M059J (cell line): ENCODE measurements at regions not wholly inside any gene's neighbourhood (a gene's known extent, or its start where the extent isn't known, plus 50 kb on each side); places are given as distances from the start of the nearest gene placed in this dataset.

Experiments
- DNase-seq: peaks from one replicate; pipeline ENCODE4 v3.0.0-alpha.2; 2012; ENCODE audit warnings: low read depth

DNA sequence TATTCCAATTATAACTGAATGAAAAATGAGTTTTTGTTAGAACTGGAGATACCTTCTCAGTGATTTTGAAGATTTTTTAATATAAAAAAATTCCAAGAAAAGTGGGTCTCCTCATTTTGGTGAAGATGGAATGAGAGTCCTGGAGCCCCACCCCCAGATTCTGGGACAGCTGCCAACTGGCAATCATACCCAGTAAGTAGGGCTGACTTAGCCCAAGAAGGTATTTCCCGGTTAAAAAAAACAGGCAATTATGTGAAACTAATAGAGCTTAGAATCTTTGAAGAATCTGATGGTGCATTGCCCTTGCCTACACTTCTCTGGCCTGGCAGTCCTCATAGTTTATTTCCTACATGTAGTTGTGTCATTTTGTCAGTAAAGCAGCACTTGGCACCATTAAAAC is 52.8 kb upstream of the VWDE start:
- DNase-seq, result peak; percentile 32

DNA sequence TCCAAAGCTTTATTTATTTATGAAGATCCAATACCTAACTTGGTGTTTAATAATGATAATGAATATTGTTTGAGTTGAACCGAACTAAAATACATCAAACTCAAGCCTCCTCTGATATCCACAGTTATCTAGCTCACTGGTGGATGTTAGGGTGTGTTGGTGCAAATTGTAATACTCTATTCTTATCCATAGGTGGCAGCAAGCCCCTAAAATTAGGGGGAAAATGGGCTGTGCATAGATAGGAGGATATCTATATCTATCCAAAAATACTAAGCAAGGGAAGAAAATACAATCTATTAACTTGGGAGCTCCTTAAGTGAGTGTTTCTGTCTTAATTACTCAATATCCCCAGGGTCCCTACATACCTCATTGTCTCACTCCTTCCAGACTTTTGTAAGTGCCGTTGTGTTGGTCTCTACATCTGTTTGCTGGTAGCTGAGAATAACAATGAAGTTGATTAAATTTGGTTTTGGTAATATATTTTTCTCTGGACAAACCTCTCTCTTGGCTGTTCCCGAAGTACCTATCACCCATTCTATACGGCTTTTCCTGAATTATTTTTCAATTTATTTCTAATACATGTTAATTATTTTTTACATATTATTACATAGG is 55.0 kb upstream of the VWDE start:
- peak; percentile 59 for DNase-seq

DNA sequence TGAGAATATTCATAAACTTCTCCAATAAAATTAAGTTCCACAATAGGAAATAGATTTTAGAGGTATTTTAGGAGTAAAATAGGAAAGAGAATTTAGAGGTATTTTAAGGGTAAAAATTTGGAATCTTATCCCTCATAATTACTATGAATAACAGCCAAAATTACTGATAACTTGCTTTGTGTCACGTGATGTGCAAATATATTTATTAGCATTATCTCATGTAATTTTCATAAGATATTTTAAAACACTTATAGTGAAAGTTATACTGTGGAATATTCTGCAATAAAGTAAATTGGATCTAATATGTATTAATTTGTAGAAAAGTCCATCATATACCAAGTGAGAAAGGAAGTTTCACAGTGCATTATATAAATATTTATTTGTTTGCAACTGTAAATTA is 64.2 kb upstream of the VWDE start:
- DNase-seq, result no peak

DNA sequence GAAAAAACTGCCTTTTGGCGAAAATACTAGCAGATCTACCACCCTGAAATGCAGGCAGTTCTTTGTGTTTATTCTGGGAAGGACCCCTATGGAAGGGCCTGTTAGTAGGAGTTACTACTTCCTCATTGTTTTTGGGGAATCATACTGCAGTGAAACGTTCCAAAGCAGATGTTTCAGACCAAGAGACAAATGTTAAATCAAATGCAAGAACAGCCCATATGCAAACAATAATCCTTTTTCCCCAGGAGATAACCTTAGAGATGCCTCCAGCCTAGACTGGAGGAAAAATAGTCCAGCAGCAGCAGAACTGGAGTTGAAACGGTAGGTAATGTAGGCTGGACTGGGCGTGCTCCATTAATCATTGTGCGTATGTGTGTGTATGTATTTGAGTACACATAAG is 65.9 kb upstream of the VWDE start:
- DNase-seq, result no peak

DNA sequence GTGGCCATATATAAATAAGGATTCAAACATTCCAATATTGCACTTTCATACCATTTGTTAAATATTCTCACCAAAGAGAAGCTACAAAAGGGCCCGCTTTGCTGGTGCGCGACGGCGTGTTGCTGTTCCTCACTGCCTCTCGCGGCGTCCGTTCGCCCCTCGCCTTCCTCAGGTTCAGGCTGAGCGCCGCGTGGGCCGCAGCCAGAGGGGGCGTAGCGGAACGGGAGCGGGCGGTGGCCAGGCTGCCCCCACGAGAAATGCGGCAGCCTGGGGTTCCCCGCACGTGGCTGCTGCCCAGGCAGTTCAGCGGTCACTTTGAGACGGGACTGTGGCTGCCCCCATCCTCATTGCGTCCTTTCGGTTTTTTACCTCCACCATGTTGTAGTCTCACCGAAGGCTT is 67.3 kb upstream of the VWDE start:
- DNase-seq, result no peak

DNA sequence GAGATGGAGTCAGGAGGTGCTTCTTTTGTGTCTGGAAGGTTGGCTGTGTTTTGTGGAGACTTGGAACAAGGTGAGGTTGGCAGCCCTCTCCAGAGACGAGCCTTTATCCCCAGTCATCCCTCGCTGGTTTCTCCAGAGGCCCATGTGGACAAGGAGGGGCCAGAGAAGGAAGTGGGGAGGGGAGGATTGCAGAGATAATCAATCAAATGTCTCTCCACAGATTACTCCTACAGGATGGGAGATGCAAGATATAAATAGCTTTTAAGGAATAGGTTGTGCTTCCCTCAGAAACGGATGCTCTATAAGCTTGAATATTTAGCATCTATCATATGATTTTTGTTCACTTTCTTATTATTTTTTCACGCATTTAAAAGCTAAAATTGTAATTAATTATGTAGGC is 70.4 kb upstream of the VWDE start:
- no peak for DNase-seq

DNA sequence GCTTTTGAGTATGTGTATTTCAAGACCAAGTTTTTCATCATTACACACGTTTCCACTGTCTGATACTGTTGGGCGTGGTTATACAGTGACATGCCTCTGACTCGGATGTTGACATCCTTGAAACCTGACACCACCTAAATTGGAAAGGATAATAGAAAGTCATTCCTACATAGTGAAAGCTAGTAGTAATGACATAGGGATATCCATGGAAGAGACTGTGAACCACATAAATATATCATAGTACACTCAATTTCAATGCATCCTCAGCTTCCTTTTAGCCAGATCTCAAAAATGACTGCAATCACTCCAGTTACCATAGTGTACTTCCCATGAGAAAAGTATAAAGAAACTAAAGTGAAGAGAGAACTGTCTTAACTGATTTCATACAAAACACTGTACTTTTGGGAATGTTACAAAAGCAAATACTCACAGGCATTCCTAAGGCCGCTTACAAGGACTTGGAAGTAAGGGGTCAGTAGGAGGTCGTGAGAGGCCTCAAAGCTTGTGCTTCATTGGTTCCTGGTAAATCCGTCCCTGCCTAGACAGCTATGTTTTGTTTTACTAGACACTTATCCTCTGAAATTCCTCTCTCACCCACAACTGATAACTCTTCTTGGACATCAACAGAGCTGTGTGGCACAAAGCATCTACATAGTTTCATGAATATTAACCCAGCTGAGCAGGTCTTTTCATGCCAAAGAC is 71.8 kb upstream of the VWDE start:
- DNase-seq, result peak; percentile 36

DNA sequence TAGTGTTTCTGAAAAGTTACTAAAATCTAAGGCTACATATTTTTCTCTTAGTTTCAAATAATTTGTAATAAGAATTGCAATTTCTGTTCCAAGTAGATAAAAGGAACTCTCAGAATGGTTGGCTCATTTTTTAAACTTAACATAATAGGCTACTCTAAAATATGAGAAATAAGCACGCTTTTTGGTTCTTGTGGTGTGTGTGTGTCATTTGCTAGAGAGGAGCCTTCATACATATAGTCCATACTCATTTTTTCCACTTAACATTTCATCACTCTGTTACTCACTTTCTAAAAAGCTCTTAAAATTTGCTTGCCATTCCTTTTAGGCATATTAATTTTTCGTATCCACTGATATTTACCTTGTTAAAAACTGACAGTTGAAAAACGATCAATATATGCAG is 74.0 kb upstream of the VWDE start:
- DNase-seq, result no peak

DNA sequence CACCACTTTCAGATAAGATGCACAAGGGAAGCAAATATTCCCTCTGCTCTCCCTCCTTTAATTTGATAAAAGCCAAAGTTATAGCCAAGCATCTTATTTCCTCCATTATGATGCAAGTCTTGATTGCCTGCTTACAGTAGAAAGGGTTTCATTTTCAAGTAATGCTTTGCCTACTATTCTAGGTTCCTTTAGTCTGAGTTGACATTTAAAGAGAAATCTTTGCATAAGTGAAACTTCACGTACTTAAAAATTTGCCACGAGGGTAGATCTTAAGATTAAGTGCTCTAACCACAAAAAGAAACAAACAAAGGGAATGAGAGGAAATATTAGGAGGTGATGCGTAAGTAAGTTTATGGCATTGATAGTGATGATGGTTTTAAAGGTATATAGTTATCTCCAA is 78.1 kb upstream of the VWDE start:
- peak; percentile 50 for DNase-seq

DNA sequence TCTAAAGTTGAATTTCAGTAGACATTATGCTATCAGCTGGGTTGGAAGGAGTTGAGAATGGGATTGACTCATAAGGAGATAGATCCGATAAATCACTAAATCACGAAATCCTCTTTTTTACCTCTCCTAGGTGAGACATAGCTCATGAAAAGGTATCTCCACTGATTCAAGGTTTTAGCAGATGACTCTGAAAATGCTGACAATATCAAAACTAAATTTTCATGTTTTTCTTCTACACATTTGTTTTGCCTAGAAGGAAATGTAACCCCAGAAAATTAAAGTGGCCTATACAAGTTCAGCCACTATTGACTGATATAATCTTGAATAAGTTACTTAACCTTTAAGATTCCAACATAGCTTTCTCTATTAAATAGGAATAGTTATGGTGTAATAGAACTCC is 82.2 kb upstream of the VWDE start:
- no peak for DNase-seq

DNA sequence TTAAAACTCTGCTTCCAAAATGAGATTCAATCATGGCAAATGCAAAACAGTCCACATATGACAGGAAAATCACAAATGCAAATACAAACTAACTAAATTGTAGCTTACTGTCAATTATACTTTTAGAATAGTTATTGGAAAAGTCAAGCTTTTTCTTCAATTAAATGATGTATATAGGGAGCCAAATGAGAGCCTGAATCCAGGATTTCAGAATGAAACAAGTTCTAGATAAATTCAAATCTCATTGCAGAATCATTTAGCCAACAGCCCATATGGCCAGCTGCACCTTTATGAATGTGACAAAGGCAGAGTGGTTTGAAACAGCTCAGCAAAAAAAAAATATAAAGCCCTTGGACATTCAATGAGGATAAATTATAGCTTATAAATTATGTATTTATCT is 82.2 kb upstream of the SCIN start:
- DNase-seq, result no peak

DNA sequence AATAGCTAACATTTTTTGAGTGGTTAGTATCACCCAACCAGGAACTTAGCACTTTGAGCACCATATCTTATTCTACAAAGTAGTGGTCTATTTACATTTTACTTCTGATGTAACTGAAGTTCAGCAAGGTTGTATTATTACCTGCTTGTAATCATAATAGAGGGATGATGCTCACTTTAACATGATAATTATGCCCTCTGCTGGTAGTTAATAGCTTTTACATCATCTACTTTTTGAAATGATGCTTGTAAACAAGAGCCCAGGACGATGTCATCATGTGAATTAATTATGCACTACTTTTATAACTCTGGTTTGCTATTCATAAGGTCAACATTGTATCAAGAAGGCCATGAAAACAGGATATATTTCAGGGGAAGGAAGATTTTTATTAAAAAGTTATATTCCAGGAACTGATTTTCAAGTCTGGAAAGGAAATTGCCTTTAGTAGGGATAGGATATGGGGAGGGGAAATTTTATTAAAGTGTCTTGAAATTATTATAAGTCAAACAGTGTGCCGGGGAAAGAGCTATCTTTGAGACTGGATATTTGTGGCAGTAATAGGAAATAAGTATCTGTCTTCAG is 80.3 kb upstream of the SCIN start:
- peak; percentile 39 for DNase-seq

DNA sequence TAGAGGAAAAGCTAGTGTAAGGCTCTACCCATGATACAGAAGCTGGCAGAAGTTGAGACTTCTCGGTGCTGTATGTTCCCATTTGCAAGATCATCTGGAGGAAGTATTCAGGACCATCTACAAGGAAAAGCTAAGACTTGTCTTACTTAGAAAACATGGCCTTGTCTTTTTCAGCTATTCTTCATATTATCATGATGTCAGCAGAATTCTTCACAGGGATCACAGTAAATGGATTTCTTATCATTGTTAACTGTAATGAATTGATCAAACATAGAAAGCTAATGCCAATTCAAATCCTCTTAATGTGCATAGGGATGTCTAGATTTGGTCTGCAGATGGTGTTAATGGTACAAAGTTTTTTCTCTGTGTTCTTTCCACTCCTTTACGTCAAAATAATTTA is 79.6 kb upstream of the SCIN start:
- no peak for DNase-seq

DNA sequence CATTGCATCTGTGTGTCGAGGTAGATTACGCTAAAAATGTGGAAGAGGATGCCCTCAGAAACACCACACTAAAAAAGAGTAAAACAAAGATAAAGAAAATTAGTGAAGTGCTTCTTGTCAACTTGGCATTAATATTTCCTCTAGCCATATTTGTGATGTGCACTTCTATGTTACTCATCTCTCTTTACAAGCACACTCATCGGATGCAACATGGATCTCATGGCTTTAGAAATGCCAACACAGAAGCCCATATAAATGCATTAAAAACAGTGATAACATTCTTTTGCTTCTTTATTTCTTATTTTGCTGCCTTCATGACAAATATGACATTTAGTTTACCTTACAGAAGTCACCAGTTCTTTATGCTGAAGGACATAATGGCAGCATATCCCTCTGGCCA is 79.0 kb upstream of the SCIN start:
- no peak for DNase-seq

DNA sequence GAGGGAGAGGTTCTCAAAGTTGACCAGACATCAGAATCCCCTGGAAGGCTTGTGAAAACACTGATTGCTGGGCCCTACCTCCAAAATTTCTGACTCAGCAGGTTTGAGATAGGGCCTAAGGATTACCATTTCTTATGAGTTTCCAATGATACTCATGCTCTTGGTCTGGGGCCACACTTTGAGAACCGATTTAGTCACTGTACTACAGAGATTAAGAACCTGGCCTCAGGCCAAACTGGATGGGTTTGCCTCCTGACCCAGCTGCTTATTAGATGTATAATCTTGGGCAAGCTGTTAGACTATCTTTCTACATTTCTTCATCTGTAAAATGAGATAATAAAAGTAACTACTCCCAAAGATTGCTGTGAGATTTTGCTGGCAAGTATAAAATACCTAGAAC is 77.1 kb upstream of the SCIN start:
- DNase-seq, result peak; percentile 53

DNA sequence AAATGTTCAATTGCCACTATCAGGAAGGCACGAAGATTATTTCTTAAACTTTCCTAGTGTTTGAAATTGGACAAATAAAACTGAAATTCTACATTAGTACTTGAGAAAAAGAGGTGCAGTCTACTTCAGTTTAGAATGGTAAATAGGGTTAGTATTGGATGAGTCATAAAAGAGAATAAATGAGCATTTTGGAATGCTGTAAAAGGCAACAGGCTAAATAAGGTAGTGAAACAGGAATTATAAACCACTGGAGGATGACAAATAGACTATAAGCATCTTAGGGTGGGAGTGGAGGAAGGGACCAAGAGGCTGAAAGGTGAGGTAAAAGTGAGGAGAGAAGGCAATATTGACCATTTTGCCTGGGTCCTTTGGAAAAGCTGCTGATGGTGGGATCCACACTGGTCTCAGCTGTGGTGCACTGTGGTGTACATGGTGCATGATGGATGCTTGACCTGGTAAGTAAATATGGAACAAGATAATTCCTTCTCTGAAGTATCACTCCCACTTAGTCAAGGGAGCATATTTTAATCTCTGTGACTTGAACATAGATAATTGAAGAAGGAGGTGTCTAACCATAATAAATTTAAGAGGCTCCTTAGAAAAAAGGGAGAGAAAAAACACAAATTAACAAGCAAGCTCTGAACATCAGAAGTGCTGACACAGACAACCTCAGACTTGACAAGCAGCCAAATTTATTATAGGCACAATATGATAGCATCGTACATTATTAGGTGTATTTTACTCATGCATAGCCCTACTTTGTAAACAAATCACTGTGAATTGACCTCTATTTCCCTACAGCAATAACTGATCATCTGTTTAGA is 76.4 kb upstream of the SCIN start:
- peak; percentile 48 for DNase-seq

DNA sequence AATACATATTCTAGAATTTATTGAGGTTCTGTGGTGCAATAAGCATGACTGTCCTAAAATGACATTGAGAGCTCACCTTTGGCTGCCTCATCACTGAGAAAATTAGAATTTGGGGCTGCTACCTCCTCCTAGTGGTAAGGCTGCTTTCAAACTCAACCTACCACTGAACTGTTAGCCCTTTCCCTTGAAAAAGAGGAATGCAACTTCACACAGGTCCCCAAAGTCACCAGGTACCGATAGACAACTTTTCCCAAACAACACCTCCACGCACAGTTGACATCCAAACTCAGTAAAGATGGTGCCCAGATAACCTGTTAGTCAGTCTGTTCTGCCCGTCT is 75.9 kb upstream of the SCIN start:
- DNase-seq, result no peak

DNA sequence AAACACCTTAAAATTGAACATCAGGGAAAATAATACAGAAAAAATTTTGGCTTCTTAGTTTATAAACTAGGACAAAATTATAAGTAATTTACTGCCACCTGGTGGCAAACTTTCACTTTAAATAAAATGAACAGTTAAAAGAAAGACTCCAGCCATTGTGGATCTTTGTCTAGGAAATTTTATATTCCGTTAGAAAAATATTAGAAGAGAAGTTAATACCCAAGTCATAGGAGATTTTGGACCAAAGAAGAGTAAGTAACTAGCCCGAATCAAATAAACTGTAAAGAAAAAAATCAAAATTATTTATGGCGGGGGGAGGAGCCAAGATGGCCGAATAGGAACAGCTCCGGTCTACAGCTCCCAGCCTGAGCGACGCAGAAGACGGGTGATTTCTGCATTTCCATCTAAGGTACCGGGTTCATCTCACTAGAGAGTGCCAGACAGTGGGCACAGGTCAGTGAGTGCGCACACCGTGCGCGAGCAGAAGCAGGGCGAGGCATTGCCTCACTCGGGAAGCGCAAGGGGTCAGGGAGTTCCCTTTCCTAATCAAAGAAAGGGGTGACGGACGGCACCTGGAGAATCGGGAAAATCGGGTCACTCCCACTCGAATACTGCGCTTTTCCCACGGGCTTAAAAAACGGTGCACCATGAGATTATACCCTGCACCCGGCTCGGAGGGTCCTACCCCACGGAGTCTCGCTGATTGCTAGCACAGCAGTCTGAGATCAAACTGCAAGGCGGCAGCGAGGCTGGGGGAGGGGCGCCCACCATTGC is 73.4 kb upstream of the SCIN start:
- DNase-seq, result peak; percentile 70

DNA sequence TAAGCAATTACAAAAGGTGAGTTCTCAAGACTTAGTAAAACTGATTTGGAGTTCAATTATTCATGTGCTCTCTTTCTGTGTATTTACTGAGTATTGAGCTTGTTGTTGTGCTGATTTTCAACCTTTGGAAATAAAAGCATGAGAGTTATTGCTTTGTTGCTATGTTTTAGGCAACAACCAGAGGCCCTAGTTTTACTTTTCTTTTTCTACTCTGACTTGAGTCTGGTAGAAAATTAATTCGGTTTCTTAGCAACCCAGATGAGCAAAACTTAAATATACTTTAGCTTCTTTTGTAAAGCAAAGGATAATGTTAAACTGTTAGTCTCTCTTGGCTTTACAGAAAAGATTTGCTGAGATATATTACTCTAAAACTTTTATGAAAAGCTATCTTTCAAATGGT is 66.4 kb upstream of the SCIN start:
- peak; percentile 14 for DNase-seq

DNA sequence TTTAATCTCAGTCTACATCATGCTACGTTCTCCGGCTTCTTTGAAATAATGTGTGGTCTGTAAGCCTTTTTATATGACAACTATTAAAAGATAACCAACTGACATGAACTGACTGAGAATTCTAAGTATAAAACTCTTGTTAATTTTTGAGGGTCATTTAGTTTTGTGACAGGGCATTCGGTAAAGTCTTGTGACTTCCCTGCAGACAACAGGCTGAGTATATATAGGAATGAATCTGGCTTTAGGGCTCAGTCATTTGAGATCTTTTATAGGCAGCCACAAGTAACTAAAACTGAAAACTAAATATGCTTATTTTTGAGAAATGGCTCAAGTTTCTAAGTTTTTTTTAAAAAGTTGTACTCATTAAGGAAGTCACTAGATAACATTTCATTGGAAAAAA is 62.5 kb upstream of the SCIN start:
- DNase-seq, result no peak

DNA sequence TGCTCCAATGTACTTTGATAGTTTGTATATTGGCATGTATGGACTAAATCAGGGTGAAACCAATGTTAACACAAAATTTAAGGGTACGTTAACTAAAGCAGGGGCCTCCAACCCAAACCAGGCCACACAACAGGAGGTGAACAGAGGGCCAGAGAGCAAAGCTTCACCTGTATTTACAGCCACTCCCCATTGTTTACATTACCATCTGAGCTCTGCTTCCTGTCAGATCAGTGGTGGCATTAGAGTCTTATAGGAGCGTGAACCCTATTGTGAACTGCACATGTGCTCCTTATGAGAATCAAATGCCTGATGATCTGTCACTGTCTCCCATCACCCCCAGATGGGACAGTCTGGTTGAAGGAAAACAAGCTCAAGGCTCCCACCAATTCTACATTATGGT is 62.0 kb upstream of the SCIN start:
- no peak for DNase-seq

DNA sequence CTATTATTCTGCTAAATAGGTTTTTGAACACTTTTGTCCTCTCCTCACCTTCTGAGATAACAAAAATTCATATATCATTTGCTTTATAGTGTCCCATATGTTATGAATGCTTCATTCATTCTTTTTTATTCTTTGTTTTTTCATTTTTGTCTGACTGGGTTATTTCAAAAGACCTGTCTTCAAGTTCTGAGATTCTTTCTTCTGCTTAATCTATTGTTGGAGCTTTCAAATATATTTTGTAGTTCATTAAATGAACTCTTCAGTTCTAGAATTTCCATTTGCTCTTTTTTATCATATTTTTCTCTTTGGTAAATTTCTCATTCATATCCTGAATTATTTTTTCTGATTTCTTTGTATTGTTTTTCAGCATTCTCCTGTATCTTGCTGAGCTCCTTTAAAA is 53.1 kb upstream of the SCIN start:
- no peak for DNase-seq
